ENCODE measurements at regions not wholly inside any gene's neighbourhood (a gene's known extent, or its start where the extent isn't known, plus 50 kb on each side); places are given as distances from the start of the nearest gene placed in this dataset.

- H3K4me3 ChIP-seq (ENCODE audit: control insufficient read depth in 2 of 3, extremely low read depth in 1 of 3, insufficient read depth in 2 of 3, low read depth in 1 of 3, low read length in 3 of 3), result no peak overlapping the region
- H3K36me3 ChIP-seq (ENCODE audit: control insufficient read depth in 2 of 2, extremely low read depth in 1 of 2, insufficient read depth in 2 of 2, low read length in 2 of 2), result no peaks in the 10 kb centered on the region
- no peaks in the 10 kb centered on the region for H3K9me3 ChIP-seq (ENCODE audit: control insufficient read depth, low read depth, low read length)
- TF ChIP-seq EZH2 (IDR thresholded peaks at IDR 0.05; ENCODE audit: low read length), result no peak
- TF ChIP-seq CTCF (optimal IDR thresholded peaks at IDR 0.05 in 1 of 3, IDR thresholded peaks at IDR 0.05 in 1 of 3, conservative IDR thresholded peaks at IDR 0.05 in 1 of 3; ENCODE audit: extremely low read depth in 1 of 3, insufficient read depth in 2 of 3, low read length in 3 of 3), result no peak
- H3K4me2 ChIP-seq (ENCODE audit: control insufficient read depth, extremely low read depth, insufficient read depth, low read depth, low read length), result no peak overlapping the region
- H3K9ac ChIP-seq (ENCODE audit: control insufficient read depth, extremely low read depth, insufficient read depth, low read length), result no peak overlapping the region
- no peaks in the 10 kb centered on the region for H3K9me1 ChIP-seq (ENCODE audit: control insufficient read depth, extremely low read depth, insufficient read depth, low read length)
- DNase-seq (ENCODE audit: low read depth, low spot score) (no peak), FAIRE-seq (no peak)
- no peaks in the 10 kb centered on the region for H3K4me1 ChIP-seq (ENCODE audit: control insufficient read depth, extremely low read depth, insufficient read depth, low read length)
- H3K27ac ChIP-seq (ENCODE audit: control insufficient read depth, insufficient read depth, low read length), result no peak overlapping the region
- H4K20me1 ChIP-seq (ENCODE audit: control insufficient read depth, extremely low read depth, insufficient read depth, low read length), result no peaks in the 10 kb centered on the region
- H2AFZ ChIP-seq (ENCODE audit: control insufficient read depth, low read length), result no peak overlapping the region
- no peaks in the 10 kb centered on the region for H3K79me2 ChIP-seq (ENCODE audit: control insufficient read depth, insufficient read depth, low read length)
- no peaks in the 10 kb centered on the region for H3K27me3 ChIP-seq (ENCODE audit: control insufficient read depth, extremely low read depth, insufficient read depth, low read length)
- dilution Hi-C loops (cut with MboI; ENCODE audit: extremely low pct_ligation_motif_present, low sequenced_read_pairs), result no loop called here
Observed at GRCh38 chr5:56388229-56388985, 155.3 kb upstream of the ANKRD55 start.

GRCh38 chr5:56386046-56386445, 152.9 kb upstream of the ANKRD55 start:
- DNase-seq (ENCODE audit: low read depth, low spot score), result no peak
- Histone ChIP-seq H3K27me3 (ENCODE audit: control insufficient read depth, extremely low read depth, insufficient read depth, low read length) (no peaks in the 10 kb centered on the region), H3K9me1 (ENCODE audit: control insufficient read depth, extremely low read depth, insufficient read depth, low read length) (no peaks in the 10 kb centered on the region), H3K9ac (ENCODE audit: control insufficient read depth, extremely low read depth, insufficient read depth, low read length) (no peak overlapping the region), H3K9me3 (ENCODE audit: control insufficient read depth, low read depth, low read length) (no peaks in the 10 kb centered on the region), H2AFZ (ENCODE audit: control insufficient read depth, low read length) (no peak overlapping the region), H3K4me2 (ENCODE audit: control insufficient read depth, extremely low read depth, insufficient read depth, low read depth, low read length) (no peak overlapping the region), H3K36me3 (ENCODE audit: control insufficient read depth in 2 of 2, extremely low read depth in 1 of 2, insufficient read depth in 2 of 2, low read length in 2 of 2) (no peaks in the 10 kb centered on the region), H3K4me1 (ENCODE audit: control insufficient read depth, extremely low read depth, insufficient read depth, low read length) (no peaks in the 10 kb centered on the region), H3K4me3 (ENCODE audit: control insufficient read depth in 2 of 3, extremely low read depth in 1 of 3, insufficient read depth in 2 of 3, low read depth in 1 of 3, low read length in 3 of 3) (no peak overlapping the region), H4K20me1 (ENCODE audit: control insufficient read depth, extremely low read depth, insufficient read depth, low read length) (no peaks in the 10 kb centered on the region), H3K79me2 (ENCODE audit: control insufficient read depth, insufficient read depth, low read length) (no peaks in the 10 kb centered on the region), H3K27ac (ENCODE audit: control insufficient read depth, insufficient read depth, low read length) (no peak overlapping the region)
- dilution Hi-C loops (cut with MboI; ENCODE audit: extremely low pct_ligation_motif_present, low sequenced_read_pairs), result no loop called here
- FAIRE-seq, result no peak
- TF ChIP-seq EZH2 (IDR thresholded peaks at IDR 0.05; ENCODE audit: low read length) (no peak), CTCF (optimal IDR thresholded peaks at IDR 0.05 in 1 of 3, IDR thresholded peaks at IDR 0.05 in 1 of 3, conservative IDR thresholded peaks at IDR 0.05 in 1 of 3; ENCODE audit: extremely low read depth in 1 of 3, insufficient read depth in 2 of 3, low read length in 3 of 3) (no peak)
